ENCODE measurements at regions not wholly inside any gene's neighbourhood (a gene's known extent, or its start where the extent isn't known, plus 50 kb on each side); places are given as distances from the start of the nearest gene placed in this dataset.

GRCh38 chr9:22383718-22384117 lies 62.9 kb upstream of the DMRTA1 start:
- Histone ChIP-seq H3K27me3 (no peaks in the 10 kb centered on the region), H3K4me3 (no peak overlapping the region), H3K9ac (ENCODE audit: low read depth in 2 of 2, low read length in 2 of 2) (no peak overlapping the region), H3K27ac (no peak overlapping the region), H3K4me1 (no peaks in the 10 kb centered on the region), H3K36me3 (no peaks in the 10 kb centered on the region), H3K9me3 (no peaks in the 10 kb centered on the region)
- DNase-seq, result no peak
- TF ChIP-seq CTCF (IDR thresholded peaks at IDR 0.05), result no peak
- intact Hi-C loops (cut with DNase I), result no loop called here

GRCh38 chr9:22389271-22389670 lies 57.4 kb upstream of the DMRTA1 start:
- Histone ChIP-seq H3K36me3 (no peaks in the 10 kb centered on the region), H3K27ac (no peak overlapping the region), H3K9me3 (no peaks in the 10 kb centered on the region), H3K4me1 (no peaks in the 10 kb centered on the region), H3K9ac (ENCODE audit: low read depth in 2 of 2, low read length in 2 of 2) (no peak overlapping the region), H3K27me3 (no peaks in the 10 kb centered on the region), H3K4me3 (no peak overlapping the region)
- TF ChIP-seq CTCF (IDR thresholded peaks at IDR 0.05), result no peak
- DNase-seq, result no peak
- intact Hi-C loops (cut with DNase I), result no loop called here

- no peaks in the 10 kb centered on the region for H3K4me1 ChIP-seq
- no peak overlapping the region for H3K27ac ChIP-seq
- H3K4me3 ChIP-seq, result no peak overlapping the region
- H3K9ac ChIP-seq (ENCODE audit: low read depth in 2 of 2, low read length in 2 of 2), result no peak overlapping the region
- no peaks in the 10 kb centered on the region for H3K36me3 ChIP-seq
- no peak for DNase-seq
- H3K9me3 ChIP-seq, result no peaks in the 10 kb centered on the region
- no peak for TF ChIP-seq CTCF (IDR thresholded peaks at IDR 0.05)
- intact Hi-C loops (cut with DNase I), result no loop called here
- H3K27me3 ChIP-seq, result no peaks in the 10 kb centered on the region
Observed at GRCh38 chr9:22392523-22392922, 54.1 kb upstream of the DMRTA1 start.

GRCh38 chr9:22395687-22396141 lies 50.9 kb upstream of the DMRTA1 start:
- Histone ChIP-seq H3K9ac (ENCODE audit: low read depth in 2 of 2, low read length in 2 of 2) (no peak overlapping the region), H3K9me3 (no peaks in the 10 kb centered on the region), H3K27ac (no peak overlapping the region), H3K36me3 (no peaks in the 10 kb centered on the region), H3K4me1 (no peaks in the 10 kb centered on the region), H3K27me3 (no peaks in the 10 kb centered on the region), H3K4me3 (no peak overlapping the region)
- no peak for DNase-seq
- intact Hi-C loops (cut with DNase I), result no loop called here
- no peak for TF ChIP-seq CTCF (IDR thresholded peaks at IDR 0.05)
